ENCODE measurements at regions not wholly inside any gene's neighbourhood (a gene's known extent, or its start where the extent isn't known, plus 50 kb on each side); places are given as distances from the start of the nearest gene placed in this dataset.

- TF ChIP-seq POLR2AphosphoS2 (IDR thresholded peaks at IDR 0.05; ENCODE audit: low read depth, low read length) (no peak), CTCF (CRISPR knock-in tag; IDR thresholded peaks at IDR 0.05) (no peak), ZNF121 (CRISPR knock-in tag; IDR thresholded peaks at IDR 0.05) (no peak), ZNF317 (CRISPR knock-in tag; IDR thresholded peaks at IDR 0.05) (no peak), EED (CRISPR knock-in tag; IDR thresholded peaks at IDR 0.05) (no peak), HDAC6 (IDR thresholded peaks at IDR 0.05; ENCODE audit: low read depth, low read length) (no peak), ZMYM2 (CRISPR knock-in tag; IDR thresholded peaks at IDR 0.05) (no peak), ZNF740 (CRISPR knock-in tag; IDR thresholded peaks at IDR 0.05) (no peak), ZBTB49 (CRISPR knock-in tag; IDR thresholded peaks at IDR 0.05; ENCODE audit: borderline replicate concordance) (no peak), KDM4B (CRISPR knock-in tag; IDR thresholded peaks at IDR 0.05) (no peak), BCLAF1 (IDR thresholded peaks at IDR 0.05) (no peak)
Measured at GRCh38 chr9:115533511-115533910, 415.6 kb upstream of the TNC start.
